Eye (tissue), 1 donor: ENCODE measurements at regions not wholly inside any gene's neighbourhood (a gene's known extent, or its start where the extent isn't known, plus 50 kb on each side); places are given as distances from the start of the nearest gene placed in this dataset.

Source experiments
- DNase-seq: peaks from one replicate; pipeline ENCODE4 v3.0.0-alpha.2; 2015

- no peak for DNase-seq
Observed at GRCh38 chr10:121282797-121283515, 315.3 kb downstream of the FGFR2 start.

GRCh38 chr10:121284936-121285335 is 313.3 kb downstream of the FGFR2 start:
- peak; percentile 65 for DNase-seq

- DNase-seq, result no peak
Observed at GRCh38 chr10:121285406-121286196, 312.6 kb downstream of the FGFR2 start.

- no peak for DNase-seq
Observed at GRCh38 chr10:121288011-121288410, 310.2 kb downstream of the FGFR2 start.

- DNase-seq, result no peak
Observed at GRCh38 chr10:121288864-121289661, 309.2 kb downstream of the FGFR2 start.

GRCh38 chr10:121289800-121290199 is 308.4 kb downstream of the FGFR2 start:
- DNase-seq, result no peak

GRCh38 chr10:121290674-121291073 is 307.6 kb downstream of the FGFR2 start:
- DNase-seq, result no peak

GRCh38 chr10:121291376-121291775 is 306.9 kb downstream of the FGFR2 start:
- DNase-seq, result no peak

- DNase-seq, result no peak
Observed at GRCh38 chr10:121291823-121292222, 306.4 kb downstream of the FGFR2 start.

GRCh38 chr10:121292321-121292720 is 305.9 kb downstream of the FGFR2 start:
- peak; percentile 54 for DNase-seq

GRCh38 chr10:121293110-121293509 is 305.1 kb downstream of the FGFR2 start:
- peak; percentile 84 for DNase-seq

- DNase-seq, result no peak
Observed at GRCh38 chr10:121294630-121295029, 303.6 kb downstream of the FGFR2 start.

- DNase-seq, result no peak
Observed at GRCh38 chr10:121296378-121296777, 301.9 kb downstream of the FGFR2 start.

GRCh38 chr10:121296881-121297585 is 301.2 kb downstream of the FGFR2 start:
- peak; percentile 77 for DNase-seq

GRCh38 chr10:121300723-121301122 is 297.5 kb downstream of the FGFR2 start:
- DNase-seq, result no peak

GRCh38 chr10:121302541-121303180 is 295.6 kb downstream of the FGFR2 start:
- DNase-seq, result peak; percentile 75

GRCh38 chr10:121303287-121303890 is 294.9 kb downstream of the FGFR2 start:
- peak; percentile 52 for DNase-seq

GRCh38 chr10:121305066-121305465 is 293.2 kb downstream of the FGFR2 start:
- no peak for DNase-seq

GRCh38 chr10:121306159-121306673 is 292.0 kb downstream of the FGFR2 start:
- no peak for DNase-seq

GRCh38 chr10:121307411-121307980 is 290.7 kb downstream of the FGFR2 start:
- DNase-seq, result no peak

- no peak for DNase-seq
Observed at GRCh38 chr10:121308020-121308419, 290.2 kb downstream of the FGFR2 start.
